Uterus (tissue), 2 donors: ENCODE measurements at regions not wholly inside any gene's neighbourhood (a gene's known extent, or its start where the extent isn't known, plus 50 kb on each side); places are given as distances from the start of the nearest gene placed in this dataset.

Experiments
- POLR2A ChIP-seq, 2 donors: fragments of 450-650 bp; IDR thresholded peaks; one replicate each; pipeline ENCODE4 v1.6.1; 2016; ENCODE audit warnings: antibody characterized with exemption in 2 of 2, mild to moderate bottlenecking in 1 of 2, moderate library complexity in 1 of 2
- TF ChIP-seq, protein P1 (sequence below), 4 experiments: fragments of 200-600 bp in 2 of 4; fragments of 450-650 bp in 2 of 4; sonication (generic) in 2 of 4; IDR thresholded peaks; one replicate each; pipeline ENCODE4 v1.5.1; 2016 to 2019; ENCODE audit warnings: antibody characterized with exemption in 4 of 4, mild to moderate bottlenecking in 2 of 4, moderate library complexity in 1 of 4

DNA sequence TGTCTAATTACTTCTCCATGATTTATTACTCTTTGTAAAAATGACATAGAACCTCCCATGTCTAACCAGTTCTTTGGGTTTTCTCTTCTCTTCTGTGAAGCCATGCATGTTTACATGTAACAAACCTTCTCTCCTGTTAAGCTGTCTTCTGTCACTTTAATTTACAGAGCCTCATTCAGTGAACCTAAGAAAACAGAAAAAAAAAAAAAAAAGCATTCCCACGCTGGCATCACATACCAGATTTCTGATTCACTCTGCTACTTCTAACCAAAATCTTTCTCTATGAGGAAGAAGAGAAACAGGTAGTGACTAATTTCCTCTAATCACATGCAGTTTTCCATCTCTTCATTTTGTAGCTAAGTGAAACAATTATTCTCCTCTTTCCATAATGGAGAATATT lies 141.4 kb upstream of the CXADR start:
- TF ChIP-seq, protein P1, sequence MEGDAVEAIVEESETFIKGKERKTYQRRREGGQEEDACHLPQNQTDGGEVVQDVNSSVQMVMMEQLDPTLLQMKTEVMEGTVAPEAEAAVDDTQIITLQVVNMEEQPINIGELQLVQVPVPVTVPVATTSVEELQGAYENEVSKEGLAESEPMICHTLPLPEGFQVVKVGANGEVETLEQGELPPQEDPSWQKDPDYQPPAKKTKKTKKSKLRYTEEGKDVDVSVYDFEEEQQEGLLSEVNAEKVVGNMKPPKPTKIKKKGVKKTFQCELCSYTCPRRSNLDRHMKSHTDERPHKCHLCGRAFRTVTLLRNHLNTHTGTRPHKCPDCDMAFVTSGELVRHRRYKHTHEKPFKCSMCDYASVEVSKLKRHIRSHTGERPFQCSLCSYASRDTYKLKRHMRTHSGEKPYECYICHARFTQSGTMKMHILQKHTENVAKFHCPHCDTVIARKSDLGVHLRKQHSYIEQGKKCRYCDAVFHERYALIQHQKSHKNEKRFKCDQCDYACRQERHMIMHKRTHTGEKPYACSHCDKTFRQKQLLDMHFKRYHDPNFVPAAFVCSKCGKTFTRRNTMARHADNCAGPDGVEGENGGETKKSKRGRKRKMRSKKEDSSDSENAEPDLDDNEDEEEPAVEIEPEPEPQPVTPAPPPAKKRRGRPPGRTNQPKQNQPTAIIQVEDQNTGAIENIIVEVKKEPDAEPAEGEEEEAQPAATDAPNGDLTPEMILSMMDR (IDR thresholded peaks at IDR 0.05): no peak
- TF ChIP-seq POLR2A (IDR thresholded peaks at IDR 0.05): no peak
